GM21381 (cell line): ENCODE measurements at regions not wholly inside any gene's neighbourhood (a gene's known extent, or its start where the extent isn't known, plus 50 kb on each side); places are given as distances from the start of the nearest gene placed in this dataset.

ENCODE experiments used
- ATAC-seq: cut with Tn5 transposase; IDR thresholded peaks from one replicate; pipeline ENCODE4 v1.9.1; 2021; ENCODE audit warnings: mild to moderate bottlenecking, moderate library complexity; ENCODE audit not compliant: unreplicated experiment

- no peak for ATAC-seq
Measured at GRCh38 chr12:67829896-67830295, 159.4 kb upstream of the IFNG-AS1 start.

- ATAC-seq: no peak
Measured at GRCh38 chr12:67832155-67832554, 157.1 kb upstream of the IFNG-AS1 start.

GRCh38 chr12:67833602-67834001, 155.6 kb upstream of the IFNG-AS1 start:
- ATAC-seq: no peak

GRCh38 chr12:67837876-67838275, 151.4 kb upstream of the IFNG-AS1 start:
- no peak for ATAC-seq

GRCh38 chr12:67842124-67842523, 147.1 kb upstream of the IFNG-AS1 start:
- no peak for ATAC-seq

- ATAC-seq: no peak
Measured at GRCh38 chr12:67843257-67843656, 146.0 kb upstream of the IFNG-AS1 start.

GRCh38 chr12:67852701-67853100, 136.5 kb upstream of the IFNG-AS1 start:
- no peak for ATAC-seq

- ATAC-seq: no peak
Measured at GRCh38 chr12:67853204-67853603, 136.0 kb upstream of the IFNG-AS1 start.

- no peak for ATAC-seq
Measured at GRCh38 chr12:67854351-67854750, 134.9 kb upstream of the IFNG-AS1 start.

- ATAC-seq: no peak
Measured at GRCh38 chr12:67855103-67855502, 134.1 kb upstream of the IFNG-AS1 start.

GRCh38 chr12:67871231-67871630, 118.0 kb upstream of the IFNG-AS1 start:
- ATAC-seq: no peak

- ATAC-seq: no peak
Measured at GRCh38 chr12:67873355-67873754, 115.9 kb upstream of the IFNG-AS1 start.

GRCh38 chr12:67876305-67876915, 112.8 kb upstream of the IFNG-AS1 start:
- ATAC-seq: no peak

GRCh38 chr12:67877727-67878126, 111.5 kb upstream of the IFNG-AS1 start:
- no peak for ATAC-seq

GRCh38 chr12:67879937-67880336, 109.3 kb upstream of the IFNG-AS1 start:
- ATAC-seq: no peak

- ATAC-seq: no peak
Measured at GRCh38 chr12:67881565-67881964, 107.7 kb upstream of the IFNG-AS1 start.

GRCh38 chr12:67884596-67884995, 104.7 kb upstream of the IFNG-AS1 start:
- ATAC-seq: no peak

GRCh38 chr12:67885375-67886169, 103.7 kb upstream of the IFNG-AS1 start:
- no peak for ATAC-seq

GRCh38 chr12:67887065-67887464, 102.2 kb upstream of the IFNG-AS1 start:
- ATAC-seq: no peak

GRCh38 chr12:67889931-67890330, 99.3 kb upstream of the IFNG-AS1 start:
- ATAC-seq: no peak

GRCh38 chr12:67890726-67891258, 98.5 kb upstream of the IFNG-AS1 start:
- no peak for ATAC-seq

GRCh38 chr12:67891596-67891995, 97.7 kb upstream of the IFNG-AS1 start:
- no peak for ATAC-seq
